ENCODE measurements at regions not wholly inside any gene's neighbourhood (a gene's known extent, or its start where the extent isn't known, plus 50 kb on each side); places are given as distances from the start of the nearest gene placed in this dataset.

- TF ChIP-seq EZH2 (IDR thresholded peaks at IDR 0.05; ENCODE audit: borderline replicate concordance, insufficient read depth, low read depth, low read length, poor library complexity, severe bottlenecking) (no peak), CTCF (IDR thresholded peaks at IDR 0.05) (no peak)
These were observed 64.3 kb upstream of the HPCAL1 start for GRCh38 chr2:10238396-10238795.

All from B cell (primary cell).